Sigmoid colon (tissue), 4 donors: ENCODE measurements at regions not wholly inside any gene's neighbourhood (a gene's known extent, or its start where the extent isn't known, plus 50 kb on each side); places are given as distances from the start of the nearest gene placed in this dataset.

Source experiments
- CTCF ChIP-seq, 4 experiments: fragments of 450-650 bp in 3 of 4; fragments of 200-600 bp in 1 of 4; IDR thresholded peaks; one replicate each; pipeline ENCODE4 v1.5.1; 2016 to 2019; ENCODE audit warnings: antibody characterized with exemption in 4 of 4, mild to moderate bottlenecking in 3 of 4, moderate library complexity in 2 of 4
- POLR2AphosphoS5 ChIP-seq, 4 donors: sonication (generic); formaldehyde crosslinking; IDR thresholded peaks; one replicate each; pipeline ENCODE4 v1.6.1; 2017; ENCODE audit warnings: antibody characterized with exemption in 4 of 4

GRCh38 chr13:26471807-26472206 lies 85.7 kb upstream of the WASF3 start:
- TF ChIP-seq POLR2AphosphoS5 (IDR thresholded peaks at IDR 0.05) (no peak), CTCF (IDR thresholded peaks at IDR 0.05) (no peak)
